ENCODE measurements at regions not wholly inside any gene's neighbourhood (a gene's known extent, or its start where the extent isn't known, plus 50 kb on each side); places are given as distances from the start of the nearest gene placed in this dataset.

- Histone ChIP-seq H3K4me2 (no peak overlapping the region), H3K4me1 (no peaks in the 10 kb centered on the region), H3K27ac (no peak overlapping the region), H3K9me3 (no peaks in the 10 kb centered on the region), H3K4me3 (no peak overlapping the region)
- TF ChIP-seq NFE2L2 (conservative IDR thresholded peaks at IDR 0.05; ENCODE audit: low read length): no peak
- TF ChIP-seq SMC3 (IDR thresholded peaks at IDR 0.05): no peak
- no peak for TF ChIP-seq HOXA7 (CRISPR knock-in tag; IDR thresholded peaks at IDR 0.05)
- TF ChIP-seq CEBPB (IDR thresholded peaks at IDR 0.05): no peak
- no peak for TF ChIP-seq CHD4 (IDR thresholded peaks at IDR 0.05; ENCODE audit: borderline replicate concordance)
- no peak for TF ChIP-seq FOSL2 (IDR thresholded peaks at IDR 0.05)
- no peak for TF ChIP-seq FOSL2 (CRISPR knock-in tag; IDR thresholded peaks at IDR 0.05)
- no peak for TF ChIP-seq EHMT2 (IDR thresholded peaks at IDR 0.05; ENCODE audit: low read depth)
- TF ChIP-seq RCOR1 (IDR thresholded peaks at IDR 0.05; ENCODE audit: low read depth, low read length): no peak
- TF ChIP-seq E2F6 (IDR thresholded peaks at IDR 0.05; ENCODE audit: borderline replicate concordance, low read depth): no peak
- no peak for TF ChIP-seq RAD21 (conservative IDR thresholded peaks at IDR 0.05 in 1 of 2, IDR thresholded peaks at IDR 0.05 in 1 of 2)
- TF ChIP-seq MAX (IDR thresholded peaks at IDR 0.05): no peak
- TF ChIP-seq POLR2A (IDR thresholded peaks at IDR 0.05; ENCODE audit: low read length): no peak
- TF ChIP-seq HEYL (CRISPR knock-in tag; IDR thresholded peaks at IDR 0.05): no peak
- TF ChIP-seq ZFP36 (IDR thresholded peaks at IDR 0.05; ENCODE audit: borderline replicate concordance, partially characterized antibody): no peak
- no peak for TF ChIP-seq TFCP2L1 (CRISPR knock-in tag; IDR thresholded peaks at IDR 0.05)
- no peak for TF ChIP-seq GATA3 (IDR thresholded peaks at IDR 0.05; ENCODE audit: borderline replicate concordance)
- no peak for TF ChIP-seq NPAS2 (CRISPR knock-in tag; IDR thresholded peaks at IDR 0.05; ENCODE audit: borderline replicate concordance)
- no peak for TF ChIP-seq PBX3 (IDR thresholded peaks at IDR 0.05)
- no peak for TF ChIP-seq EHF (CRISPR knock-in tag; IDR thresholded peaks at IDR 0.05)
- TF ChIP-seq KDM1A (IDR thresholded peaks at IDR 0.05; ENCODE audit: low read depth): no peak
- DNase-seq (ENCODE audit: low read depth in 1 of 2, low spot score in 1 of 2) (no peak), ATAC-seq (no peak), FAIRE-seq (no peak)
- POLR2A ChIA-PET: no interaction called here
- CTCF ChIA-PET: interaction anchor here (1.2 kb wide), 1 partner anchor 203 kb away, joined by 3 read pairs; no protein-coding TSS in a partner anchor
- WGBS (ENCODE audit: missing lambda C conversion rate): 13% methylated on average over 6 of the region's 6 CpGs
These were observed 478.4 kb downstream of the BCL11A start for GRCh38 chr2:60075048-60075447.

GRCh38 chr2:60073201-60073600, 480.3 kb downstream of the BCL11A start:
- no peak for TF ChIP-seq HES2 (IDR thresholded peaks at IDR 0.05)
- TF ChIP-seq NFE2L2 (conservative IDR thresholded peaks at IDR 0.05; ENCODE audit: low read length): no peak
- TF ChIP-seq NR3C1 (IDR thresholded peaks at IDR 0.05): no peak
- TF ChIP-seq FOSB (CRISPR knock-in tag; IDR thresholded peaks at IDR 0.05): no peak
- TF ChIP-seq ZC3H11A (IDR thresholded peaks at IDR 0.05): no peak
- no peak for TF ChIP-seq CHD2 (IDR thresholded peaks at IDR 0.05; ENCODE audit: low read length, partially characterized antibody)
- TF ChIP-seq MAFK (IDR thresholded peaks at IDR 0.05; ENCODE audit: partially characterized antibody): no peak
- TF ChIP-seq HOXB5 (CRISPR knock-in tag; IDR thresholded peaks at IDR 0.05): no peak
- no peak for TF ChIP-seq RCOR1 (IDR thresholded peaks at IDR 0.05; ENCODE audit: low read depth, low read length)
- TF ChIP-seq SMC3 (IDR thresholded peaks at IDR 0.05): no peak
- TF ChIP-seq FOXS1 (CRISPR knock-in tag; IDR thresholded peaks at IDR 0.05): no peak
- ATAC-seq (no peak), DNase-seq (ENCODE audit: low read depth in 1 of 2, low spot score in 1 of 2) (no peak), FAIRE-seq (no peak)
- POLR2A ChIA-PET: no interaction called here
- Histone ChIP-seq H3K4me2 (no peak overlapping the region), H3K4me3 (no peak overlapping the region), H3K27ac (no peak overlapping the region), H3K9me3 (no peaks in the 10 kb centered on the region), H3K4me1 (no peaks in the 10 kb centered on the region)
- 47% methylated on average over 12 of the region's 12 CpGs for WGBS (ENCODE audit: missing lambda C conversion rate)
- CTCF ChIA-PET: no interaction called here

All from A549 (cell line).